ENCODE measurements at regions not wholly inside any gene's neighbourhood (a gene's known extent, or its start where the extent isn't known, plus 50 kb on each side); places are given as distances from the start of the nearest gene placed in this dataset.

GRCh38 chr4:52265781-52266525 is 214.8 kb downstream of the SPATA18 start:
- no peak overlapping the region for H3K4me3 ChIP-seq (ENCODE audit: low read depth, low read length)
- no peak for TF ChIP-seq CTCF (IDR thresholded peaks at IDR 0.05; ENCODE audit: insufficient read depth, low read depth, low read length)
- DNase-seq (ENCODE audit: low read depth) = no peak

GRCh38 chr4:52266537-52267137 is 215.5 kb downstream of the SPATA18 start:
- no peak for TF ChIP-seq CTCF (IDR thresholded peaks at IDR 0.05; ENCODE audit: insufficient read depth, low read depth, low read length)
- no peak overlapping the region for H3K4me3 ChIP-seq (ENCODE audit: low read depth, low read length)
- no peak for DNase-seq (ENCODE audit: low read depth)

GRCh38 chr4:52269761-52270160 is 218.7 kb downstream of the SPATA18 start:
- no peak for TF ChIP-seq CTCF (IDR thresholded peaks at IDR 0.05; ENCODE audit: insufficient read depth, low read depth, low read length)
- DNase-seq (ENCODE audit: low read depth) = no peak
- no peak overlapping the region for H3K4me3 ChIP-seq (ENCODE audit: low read depth, low read length)

GRCh38 chr4:52273885-52274284 is 222.8 kb downstream of the SPATA18 start:
- no peak overlapping the region for H3K4me3 ChIP-seq (ENCODE audit: low read depth, low read length)
- no peak for TF ChIP-seq CTCF (IDR thresholded peaks at IDR 0.05; ENCODE audit: insufficient read depth, low read depth, low read length)
- DNase-seq (ENCODE audit: low read depth) = no peak

- no peak for TF ChIP-seq CTCF (IDR thresholded peaks at IDR 0.05; ENCODE audit: insufficient read depth, low read depth, low read length)
- H3K4me3 ChIP-seq (ENCODE audit: low read depth, low read length) = no peak overlapping the region
- DNase-seq (ENCODE audit: low read depth) = no peak
These were observed 237.2 kb downstream of the SPATA18 start for GRCh38 chr4:52288212-52288855.

- TF ChIP-seq CTCF (IDR thresholded peaks at IDR 0.05; ENCODE audit: insufficient read depth, low read depth, low read length) = no peak
- no peak overlapping the region for H3K4me3 ChIP-seq (ENCODE audit: low read depth, low read length)
- DNase-seq (ENCODE audit: low read depth) = no peak
These were observed 239.4 kb downstream of the SPATA18 start for GRCh38 chr4:52290466-52290865.

All from fibroblast of villous mesenchyme (primary cell).